GM21717 (cell line): ENCODE measurements at regions not wholly inside any gene's neighbourhood (a gene's known extent, or its start where the extent isn't known, plus 50 kb on each side); places are given as distances from the start of the nearest gene placed in this dataset.

Experiments
- ATAC-seq: cut with Tn5 transposase; IDR thresholded peaks from one replicate; pipeline ENCODE4 v1.9.1; 2021; ENCODE audit warnings: mild to moderate bottlenecking, moderate library complexity; ENCODE audit not compliant: unreplicated experiment

- no peak for ATAC-seq
Measured at GRCh38 chr4:176843710-176844109, 51.0 kb upstream of the VEGFC start.

- no peak for ATAC-seq
Measured at GRCh38 chr4:176844448-176844847, 51.7 kb upstream of the VEGFC start.

GRCh38 chr4:176845636-176846035 lies 52.9 kb upstream of the VEGFC start:
- no peak for ATAC-seq

DNA sequence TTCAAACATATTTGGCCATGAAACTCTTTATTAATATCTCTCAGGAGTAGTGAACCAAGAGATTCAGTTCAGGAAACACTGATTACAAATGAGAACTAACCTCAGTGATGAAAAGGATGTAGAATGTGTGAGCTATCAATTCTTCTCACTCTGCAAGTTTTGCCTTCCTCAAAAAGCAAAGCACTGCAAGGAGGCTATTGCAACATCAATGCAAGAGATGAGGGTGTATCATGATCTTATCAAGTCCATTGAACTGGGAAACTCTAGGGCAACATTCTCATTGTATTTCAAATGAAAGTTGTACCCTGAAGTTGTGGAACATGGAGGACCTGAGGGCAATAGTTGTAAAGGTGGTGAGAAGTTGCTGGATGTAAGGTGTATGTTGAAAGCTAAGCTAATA lies 56.4 kb upstream of the VEGFC start:
- no peak for ATAC-seq

DNA sequence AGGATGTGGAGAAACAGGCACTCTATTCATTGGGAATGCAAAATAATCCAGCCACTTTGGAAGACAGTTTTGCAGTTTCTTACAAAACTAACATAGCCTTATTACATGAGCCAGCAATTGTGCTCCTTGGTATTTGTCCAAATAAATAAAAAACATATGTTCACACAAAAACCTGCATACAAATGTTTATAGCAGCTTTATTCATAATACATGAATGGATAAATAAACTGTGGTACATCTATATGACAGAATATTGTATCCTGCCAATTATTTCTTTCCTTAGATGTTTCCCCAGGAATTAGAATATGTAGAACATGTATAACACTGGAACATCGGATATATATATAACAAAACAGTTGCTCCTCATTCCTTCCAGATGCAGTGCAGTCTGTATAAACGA lies 57.7 kb upstream of the VEGFC start:
- no peak for ATAC-seq

DNA sequence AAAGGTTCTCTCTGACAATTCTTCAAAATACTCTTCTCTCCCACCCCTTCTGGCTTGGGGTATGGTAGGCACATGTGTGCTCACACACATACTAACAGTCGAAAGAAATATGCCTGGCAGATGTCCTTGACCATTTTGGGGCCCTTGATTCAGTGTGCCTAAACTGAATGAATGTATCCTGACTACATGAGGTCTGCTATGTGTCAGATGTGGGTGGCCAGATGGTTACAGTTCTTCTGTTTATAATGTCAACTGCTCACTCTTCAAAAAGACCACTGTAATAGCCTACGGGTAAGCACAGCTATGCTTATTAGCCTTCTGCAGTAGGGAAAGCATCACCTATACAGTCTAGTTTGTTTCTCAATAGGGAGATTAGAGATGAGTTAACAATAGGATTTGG lies 63.7 kb upstream of the VEGFC start:
- no peak for ATAC-seq

DNA sequence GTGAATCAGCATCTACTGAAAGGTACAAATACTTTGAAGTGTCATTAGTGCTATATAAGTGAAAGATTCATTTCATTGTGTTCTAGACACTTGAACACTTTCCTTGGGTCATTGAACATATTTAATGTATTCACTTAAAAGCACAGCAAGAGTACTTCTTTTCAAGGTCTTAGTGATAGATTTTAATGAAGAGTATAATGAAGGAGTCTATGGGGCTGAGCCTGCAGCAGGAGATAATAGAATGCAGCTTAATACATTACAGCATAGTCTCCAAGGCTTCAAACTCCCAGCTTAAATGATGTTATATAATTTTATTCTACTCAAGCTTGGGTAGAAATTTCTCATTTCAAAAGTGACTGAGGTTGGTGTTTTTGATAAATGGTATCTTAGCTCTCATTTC lies 66.1 kb upstream of the VEGFC start:
- ATAC-seq, result no peak

DNA sequence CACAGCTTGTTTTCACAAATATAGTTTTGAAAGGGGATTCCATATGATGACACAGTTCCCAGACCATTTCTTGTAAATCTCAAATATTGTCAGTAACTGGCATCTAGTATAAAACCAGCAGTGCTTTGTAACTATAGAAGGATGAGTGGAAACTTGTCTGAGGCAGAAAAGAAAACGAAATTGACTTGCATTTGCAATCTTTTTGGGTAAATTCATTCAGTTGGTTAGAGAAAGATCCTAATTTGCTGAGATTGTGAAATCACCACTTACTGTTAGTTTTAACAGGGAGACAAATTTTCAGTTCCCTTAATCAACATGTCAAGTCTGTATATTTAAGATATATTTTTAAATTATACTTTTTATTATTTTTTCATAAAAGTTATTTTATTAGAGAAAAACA lies 71.5 kb upstream of the VEGFC start:
- ATAC-seq, result no peak

DNA sequence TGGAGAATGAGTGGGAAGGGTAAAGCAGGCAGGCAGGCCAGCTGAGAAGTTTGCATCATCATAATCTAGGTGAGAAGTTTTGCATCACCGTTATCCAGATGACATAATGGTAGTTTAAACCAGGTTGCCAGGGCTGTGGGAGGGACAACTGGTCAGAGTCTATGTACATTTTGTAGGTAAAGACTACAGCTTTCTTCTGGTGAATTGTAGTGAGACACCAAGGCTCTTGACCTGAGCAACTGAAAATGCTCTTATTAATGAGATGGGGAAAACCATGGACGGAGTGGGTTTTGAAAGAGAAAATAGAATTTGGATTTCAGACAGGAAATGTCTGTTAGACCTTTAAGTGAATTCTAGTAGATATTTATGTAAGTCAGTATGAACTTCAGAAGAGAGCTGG lies 76.0 kb upstream of the VEGFC start:
- no peak for ATAC-seq

- no peak for ATAC-seq
Measured at GRCh38 chr4:176872461-176872860, 79.7 kb upstream of the VEGFC start.

DNA sequence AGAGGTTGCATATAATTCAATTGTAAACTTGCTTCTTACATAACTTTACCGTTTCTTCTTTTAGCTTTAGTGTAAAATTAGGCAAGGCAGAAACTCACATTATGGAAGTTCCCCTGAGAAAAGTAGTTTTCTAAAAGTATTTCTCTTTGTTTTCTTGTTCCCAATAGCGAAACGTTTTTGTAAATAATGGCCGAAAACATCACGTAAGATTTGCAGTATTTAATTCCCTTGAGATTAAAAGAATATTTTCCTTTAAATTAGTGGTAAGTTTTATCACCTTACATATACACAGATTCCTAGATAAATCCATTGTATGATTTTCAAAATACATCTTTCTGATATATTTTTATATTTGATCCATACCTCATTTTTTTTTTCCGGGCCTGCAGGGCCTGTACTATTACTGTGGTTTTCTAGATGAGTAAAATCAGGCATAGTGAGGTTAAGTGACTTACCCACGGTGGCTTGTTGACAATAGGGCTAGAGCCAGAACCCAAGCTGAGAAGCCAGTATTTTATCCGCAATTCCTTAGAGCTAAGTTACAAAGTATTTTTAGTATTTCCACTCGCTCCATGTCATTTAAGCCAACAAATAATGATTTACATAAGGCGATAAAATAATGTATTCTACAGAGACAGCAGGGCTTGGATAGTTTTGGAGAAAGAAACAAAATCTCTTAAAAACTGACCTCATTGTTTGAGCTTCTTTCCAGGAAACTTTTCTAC lies 82.2 kb upstream of the VEGFC start:
- no peak for ATAC-seq

DNA sequence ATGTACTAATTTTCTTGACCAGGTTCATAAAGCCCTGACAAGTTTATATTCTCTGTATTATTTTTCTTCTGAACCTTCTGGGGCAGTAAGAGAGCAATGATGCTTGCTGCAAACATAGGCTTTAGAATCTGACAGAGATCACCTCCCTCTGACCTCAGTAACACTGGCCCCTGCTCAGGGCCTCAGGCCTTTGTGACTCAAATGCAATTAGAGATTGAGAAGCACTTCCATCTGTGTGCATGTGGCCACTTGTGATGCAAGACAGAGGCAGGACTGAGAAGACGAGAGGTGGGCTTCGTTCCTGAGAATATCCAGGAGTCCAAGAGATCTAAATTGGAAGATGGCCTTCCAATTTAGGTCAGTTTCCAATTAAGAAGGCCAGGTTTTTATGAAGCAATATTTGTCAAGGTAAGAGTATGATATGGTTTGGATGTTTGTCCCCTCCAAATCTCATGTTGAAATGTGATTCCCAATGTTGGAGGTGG lies 82.8 kb upstream of the VEGFC start:
- ATAC-seq, result no peak

GRCh38 chr4:176879380-176880116 lies 86.8 kb upstream of the VEGFC start:
- ATAC-seq, result no peak

GRCh38 chr4:176882206-176882605 lies 89.5 kb upstream of the VEGFC start:
- no peak for ATAC-seq

DNA sequence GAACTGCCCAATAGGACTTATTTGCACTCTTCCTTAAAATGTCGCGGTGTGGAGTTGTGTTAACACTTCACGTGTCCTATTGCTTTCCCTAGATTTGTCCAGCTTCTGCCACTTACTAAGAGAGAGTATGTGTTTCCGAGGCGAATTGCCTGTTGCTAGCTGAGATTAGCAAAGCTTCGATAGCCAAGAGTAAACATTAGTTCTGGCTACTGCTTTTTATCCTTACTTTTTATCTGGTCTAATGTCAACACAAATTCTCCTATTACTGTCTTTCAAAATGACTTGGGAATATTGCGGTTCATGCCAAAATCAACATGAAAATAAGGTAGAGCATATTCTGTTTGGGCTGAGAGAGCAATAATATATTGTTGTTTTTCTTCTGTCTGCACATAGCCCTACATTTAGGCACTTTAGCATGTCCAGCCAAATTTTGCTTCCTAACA lies 90.4 kb upstream of the VEGFC start:
- ATAC-seq, result no peak

GRCh38 chr4:176883681-176884418 lies 91.1 kb upstream of the VEGFC start:
- ATAC-seq, result no peak

- ATAC-seq, result no peak
Measured at GRCh38 chr4:176885224-176885623, 92.5 kb upstream of the VEGFC start.

DNA sequence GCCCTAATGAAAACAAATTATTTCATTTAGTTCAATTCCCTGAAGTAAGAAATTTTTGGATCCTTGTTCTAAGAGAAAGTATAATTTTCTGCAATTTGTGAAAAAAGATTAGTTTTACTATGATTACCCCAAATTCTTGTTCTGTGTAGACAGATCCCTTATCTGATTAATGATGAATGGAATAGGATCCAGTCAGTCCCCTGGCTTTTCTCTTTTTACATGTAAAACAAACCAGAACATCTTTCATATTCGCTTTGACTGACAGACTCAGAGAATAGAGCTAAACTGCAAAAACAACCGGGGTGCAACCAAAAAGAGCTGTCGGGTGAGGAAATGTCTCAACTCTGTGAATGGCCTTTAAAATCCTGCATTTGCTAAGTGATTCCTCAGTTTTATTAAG lies 93.4 kb upstream of the VEGFC start:
- no peak for ATAC-seq

DNA sequence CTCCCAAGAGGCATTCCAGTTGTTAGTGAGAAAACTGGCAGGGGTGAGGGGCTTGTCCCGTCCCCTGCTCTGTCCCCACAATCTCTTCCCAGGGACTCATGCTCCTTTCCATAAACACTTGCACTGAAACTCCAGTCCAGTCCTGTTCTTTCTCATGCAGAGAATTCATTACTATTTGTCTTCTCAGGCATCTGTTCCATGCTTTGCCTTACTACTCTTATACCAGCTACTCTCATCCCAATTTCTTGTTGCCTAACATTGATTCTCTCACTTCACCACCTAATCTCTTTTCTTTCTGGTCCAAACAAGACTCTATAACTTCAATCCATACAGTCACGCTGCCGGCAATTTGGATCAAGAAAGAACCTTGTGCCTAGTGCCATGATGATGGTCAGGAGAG lies 97.1 kb upstream of the VEGFC start:
- no peak for ATAC-seq

- no peak for ATAC-seq
Measured at GRCh38 chr4:176894498-176894897, 101.8 kb upstream of the VEGFC start.

DNA sequence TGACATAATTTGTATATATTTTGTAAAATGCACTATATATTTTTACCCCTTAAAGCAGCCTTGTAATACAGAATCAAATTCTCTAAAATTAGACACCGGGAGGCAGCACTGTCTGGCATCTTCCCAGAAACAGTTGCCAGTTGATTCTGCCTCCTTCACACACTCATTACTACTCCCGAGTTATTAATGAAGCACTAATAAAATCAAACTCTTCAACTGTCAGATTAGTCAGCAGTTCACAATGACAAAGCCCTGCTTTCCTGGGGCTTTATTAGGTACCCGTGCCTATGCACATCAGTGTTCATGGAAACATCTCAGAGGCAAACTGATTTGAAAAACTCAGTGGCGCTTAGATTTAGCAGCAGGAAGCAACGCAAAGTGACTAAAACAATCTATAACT lies 103.5 kb upstream of the VEGFC start:
- ATAC-seq, result no peak

DNA sequence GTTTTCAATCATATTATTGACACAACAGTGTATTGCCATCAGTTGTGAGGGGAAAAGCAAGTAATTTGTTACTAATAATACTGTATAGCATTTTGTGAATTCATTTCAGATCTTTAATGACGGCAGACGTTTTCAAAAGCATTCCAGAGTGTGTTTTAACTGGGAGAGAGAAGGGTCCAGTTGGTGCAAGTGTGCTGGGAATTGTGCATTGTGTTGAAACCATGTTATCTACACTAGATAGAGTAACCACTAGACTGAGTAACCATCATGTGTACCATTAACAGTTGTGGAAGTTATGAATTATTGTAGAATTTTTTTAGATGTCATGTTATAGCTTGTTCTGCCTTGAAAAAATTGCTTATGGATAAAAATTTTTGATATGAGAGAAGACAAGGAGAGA lies 104.5 kb upstream of the VEGFC start:
- no peak for ATAC-seq
